ENCODE measurements at regions not wholly inside any gene's neighbourhood (a gene's known extent, or its start where the extent isn't known, plus 50 kb on each side); places are given as distances from the start of the nearest gene placed in this dataset.

DNA sequence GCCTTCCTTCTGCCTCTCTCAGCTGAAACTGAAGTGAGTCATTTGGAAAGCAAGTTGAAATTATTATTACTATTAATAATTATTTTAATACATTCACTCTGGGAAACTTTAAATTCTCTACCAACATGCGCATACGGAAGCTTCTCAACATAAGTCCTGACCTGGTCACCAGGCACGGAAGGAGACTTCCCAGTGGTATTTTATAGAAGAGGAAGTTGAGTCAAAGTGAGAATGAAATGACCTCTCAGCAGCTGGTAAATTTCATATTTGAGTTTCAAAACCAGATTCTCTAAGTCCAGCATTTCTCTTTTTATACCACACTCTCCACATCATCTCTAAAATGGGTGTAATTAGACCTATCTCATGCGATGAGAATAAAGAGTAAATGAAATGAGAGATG lies 747.4 kb downstream of the VRK1 start:
- ATAC-seq (no peak), DNase-seq (ENCODE audit: low spot score) (no peak)
- Mint-ChIP-seq H3K27me3 (ENCODE audit: low read depth) (no peaks in the 10 kb centered on the region), H3K27ac (no peak overlapping the region), H3K9me3 (peaks cover 5% of the 10 kb centered on the region), H3K4me3 (no peak overlapping the region), H3K4me1 (no peaks in the 10 kb centered on the region), H3K36me3 (no peaks in the 10 kb centered on the region)
- CTCF ChIA-PET, result interaction anchor here (0.7 kb wide), 2 partner anchors 165 to 538 kb away, joined by 3 to 4 read pairs; no protein-coding TSS in a partner anchor
- POLR2A ChIA-PET, result interaction anchor here (0.7 kb wide), 1 partner anchor 48 kb away, joined by 4 read pairs; no protein-coding TSS in a partner anchor
- no peak for TF ChIP-seq GABPB1 (CRISPR knock-in tag; IDR thresholded peaks at IDR 0.05)
- TF ChIP-seq FOXK1 (CRISPR knock-in tag; IDR thresholded peaks at IDR 0.05), result no peak
- TF ChIP-seq PRRX2 (CRISPR knock-in tag; IDR thresholded peaks at IDR 0.05), result no peak
- no peak for TF ChIP-seq NFATC4 (CRISPR knock-in tag; IDR thresholded peaks at IDR 0.05)
- TF ChIP-seq, protein P1, sequence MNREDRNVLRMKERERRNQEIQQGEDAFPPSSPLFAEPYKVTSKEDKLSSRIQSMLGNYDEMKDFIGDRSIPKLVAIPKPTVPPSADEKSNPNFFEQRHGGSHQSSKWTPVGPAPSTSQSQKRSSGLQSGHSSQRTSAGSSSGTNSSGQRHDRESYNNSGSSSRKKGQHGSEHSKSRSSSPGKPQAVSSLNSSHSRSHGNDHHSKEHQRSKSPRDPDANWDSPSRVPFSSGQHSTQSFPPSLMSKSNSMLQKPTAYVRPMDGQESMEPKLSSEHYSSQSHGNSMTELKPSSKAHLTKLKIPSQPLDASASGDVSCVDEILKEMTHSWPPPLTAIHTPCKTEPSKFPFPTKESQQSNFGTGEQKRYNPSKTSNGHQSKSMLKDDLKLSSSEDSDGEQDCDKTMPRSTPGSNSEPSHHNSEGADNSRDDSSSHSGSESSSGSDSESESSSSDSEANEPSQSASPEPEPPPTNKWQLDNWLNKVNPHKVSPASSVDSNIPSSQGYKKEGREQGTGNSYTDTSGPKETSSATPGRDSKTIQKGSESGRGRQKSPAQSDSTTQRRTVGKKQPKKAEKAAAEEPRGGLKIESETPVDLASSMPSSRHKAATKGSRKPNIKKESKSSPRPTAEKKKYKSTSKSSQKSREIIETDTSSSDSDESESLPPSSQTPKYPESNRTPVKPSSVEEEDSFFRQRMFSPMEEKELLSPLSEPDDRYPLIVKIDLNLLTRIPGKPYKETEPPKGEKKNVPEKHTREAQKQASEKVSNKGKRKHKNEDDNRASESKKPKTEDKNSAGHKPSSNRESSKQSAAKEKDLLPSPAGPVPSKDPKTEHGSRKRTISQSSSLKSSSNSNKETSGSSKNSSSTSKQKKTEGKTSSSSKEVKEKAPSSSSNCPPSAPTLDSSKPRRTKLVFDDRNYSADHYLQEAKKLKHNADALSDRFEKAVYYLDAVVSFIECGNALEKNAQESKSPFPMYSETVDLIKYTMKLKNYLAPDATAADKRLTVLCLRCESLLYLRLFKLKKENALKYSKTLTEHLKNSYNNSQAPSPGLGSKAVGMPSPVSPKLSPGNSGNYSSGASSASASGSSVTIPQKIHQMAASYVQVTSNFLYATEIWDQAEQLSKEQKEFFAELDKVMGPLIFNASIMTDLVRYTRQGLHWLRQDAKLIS (CRISPR knock-in tag; IDR thresholded peaks at IDR 0.05; ENCODE audit: borderline replicate concordance), result no peak
- TF ChIP-seq EMX1 (CRISPR knock-in tag; IDR thresholded peaks at IDR 0.05), result no peak
- TF ChIP-seq ZBTB21 (CRISPR knock-in tag; IDR thresholded peaks at IDR 0.05; ENCODE audit: borderline replicate concordance), result no peak
- no peak for TF ChIP-seq SOX15 (CRISPR knock-in tag; IDR thresholded peaks at IDR 0.05)
- TF ChIP-seq ELF4 (CRISPR knock-in tag; IDR thresholded peaks at IDR 0.05; ENCODE audit: low read depth), result no peak
- TF ChIP-seq, protein P2, sequence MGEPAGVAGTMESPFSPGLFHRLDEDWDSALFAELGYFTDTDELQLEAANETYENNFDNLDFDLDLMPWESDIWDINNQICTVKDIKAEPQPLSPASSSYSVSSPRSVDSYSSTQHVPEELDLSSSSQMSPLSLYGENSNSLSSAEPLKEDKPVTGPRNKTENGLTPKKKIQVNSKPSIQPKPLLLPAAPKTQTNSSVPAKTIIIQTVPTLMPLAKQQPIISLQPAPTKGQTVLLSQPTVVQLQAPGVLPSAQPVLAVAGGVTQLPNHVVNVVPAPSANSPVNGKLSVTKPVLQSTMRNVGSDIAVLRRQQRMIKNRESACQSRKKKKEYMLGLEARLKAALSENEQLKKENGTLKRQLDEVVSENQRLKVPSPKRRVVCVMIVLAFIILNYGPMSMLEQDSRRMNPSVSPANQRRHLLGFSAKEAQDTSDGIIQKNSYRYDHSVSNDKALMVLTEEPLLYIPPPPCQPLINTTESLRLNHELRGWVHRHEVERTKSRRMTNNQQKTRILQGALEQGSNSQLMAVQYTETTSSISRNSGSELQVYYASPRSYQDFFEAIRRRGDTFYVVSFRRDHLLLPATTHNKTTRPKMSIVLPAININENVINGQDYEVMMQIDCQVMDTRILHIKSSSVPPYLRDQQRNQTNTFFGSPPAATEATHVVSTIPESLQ (CRISPR knock-in tag; IDR thresholded peaks at IDR 0.05), result no peak

DNA sequence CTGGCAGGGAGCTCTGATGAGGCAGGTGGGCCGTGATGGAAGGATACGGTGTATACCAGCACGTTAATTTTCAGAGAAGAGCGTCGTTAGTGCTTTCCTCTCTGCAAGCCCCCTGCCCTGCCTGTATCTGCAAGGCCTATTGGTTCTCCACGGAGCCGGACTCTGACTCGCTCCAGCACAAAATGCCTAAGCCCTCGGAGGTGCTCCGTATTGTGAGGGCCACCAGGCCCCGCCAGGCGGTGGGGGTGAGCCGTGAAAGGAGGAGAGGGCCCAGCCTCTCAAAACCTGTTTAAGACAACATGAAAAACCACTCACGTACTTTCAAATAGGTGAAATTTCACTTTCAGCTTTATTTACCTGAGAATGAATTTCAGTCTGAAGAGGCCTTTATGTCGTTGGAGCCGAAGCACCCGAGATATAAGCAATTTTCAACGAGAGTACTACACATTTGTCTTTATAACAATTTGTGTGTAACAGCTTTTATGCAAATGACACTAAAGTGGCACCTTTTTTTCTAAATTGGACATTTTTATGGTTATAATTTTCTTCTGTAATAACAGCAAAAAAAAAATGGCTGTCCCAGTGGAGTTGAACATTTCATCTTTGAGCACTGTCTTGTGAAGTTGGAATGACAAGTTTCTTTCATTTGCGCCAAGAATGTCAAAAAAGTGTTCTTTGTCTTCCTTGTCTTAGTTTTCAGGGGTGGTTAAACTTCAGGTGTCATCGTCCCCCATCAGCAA lies 749.5 kb downstream of the VRK1 start:
- Mint-ChIP-seq H3K36me3 (no peaks in the 10 kb centered on the region), H3K27me3 (ENCODE audit: low read depth) (no peaks in the 10 kb centered on the region), H3K27ac (no peak overlapping the region), H3K4me1 (peaks cover 12% of the 10 kb centered on the region), H3K4me3 (no peak overlapping the region), H3K9me3 (peaks cover 5% of the 10 kb centered on the region)
- ChIA-PET CTCF (no interaction called here), POLR2A (no interaction called here)
- DNase-seq (ENCODE audit: low spot score) (no peak), ATAC-seq (no peak)
- TF ChIP-seq HMGA2 (CRISPR knock-in tag; IDR thresholded peaks at IDR 0.05) (no peak), TP53 (CRISPR knock-in tag; IDR thresholded peaks at IDR 0.05) (no peak), ZNF232 (CRISPR knock-in tag; IDR thresholded peaks at IDR 0.05) (no peak), PRRX2 (CRISPR knock-in tag; IDR thresholded peaks at IDR 0.05) (no peak), NFE2L1 (CRISPR knock-in tag; IDR thresholded peaks at IDR 0.05) (no peak), NR2C2 (CRISPR knock-in tag; IDR thresholded peaks at IDR 0.05) (no peak)
- TF ChIP-seq, protein P3, sequence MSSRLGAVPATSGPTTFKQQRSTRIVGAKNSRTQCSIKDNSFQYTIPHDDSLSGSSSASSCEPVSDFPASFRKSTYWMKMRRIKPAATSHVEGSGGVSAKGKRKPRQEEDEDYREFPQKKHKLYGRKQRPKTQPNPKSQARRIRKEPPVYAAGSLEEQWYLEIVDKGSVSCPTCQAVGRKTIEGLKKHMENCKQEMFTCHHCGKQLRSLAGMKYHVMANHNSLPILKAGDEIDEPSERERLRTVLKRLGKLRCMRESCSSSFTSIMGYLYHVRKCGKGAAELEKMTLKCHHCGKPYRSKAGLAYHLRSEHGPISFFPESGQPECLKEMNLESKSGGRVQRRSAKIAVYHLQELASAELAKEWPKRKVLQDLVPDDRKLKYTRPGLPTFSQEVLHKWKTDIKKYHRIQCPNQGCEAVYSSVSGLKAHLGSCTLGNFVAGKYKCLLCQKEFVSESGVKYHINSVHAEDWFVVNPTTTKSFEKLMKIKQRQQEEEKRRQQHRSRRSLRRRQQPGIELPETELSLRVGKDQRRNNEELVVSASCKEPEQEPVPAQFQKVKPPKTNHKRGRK (CRISPR knock-in tag; IDR thresholded peaks at IDR 0.05; ENCODE audit: borderline replicate concordance), result no peak
- TF ChIP-seq, protein P4, sequence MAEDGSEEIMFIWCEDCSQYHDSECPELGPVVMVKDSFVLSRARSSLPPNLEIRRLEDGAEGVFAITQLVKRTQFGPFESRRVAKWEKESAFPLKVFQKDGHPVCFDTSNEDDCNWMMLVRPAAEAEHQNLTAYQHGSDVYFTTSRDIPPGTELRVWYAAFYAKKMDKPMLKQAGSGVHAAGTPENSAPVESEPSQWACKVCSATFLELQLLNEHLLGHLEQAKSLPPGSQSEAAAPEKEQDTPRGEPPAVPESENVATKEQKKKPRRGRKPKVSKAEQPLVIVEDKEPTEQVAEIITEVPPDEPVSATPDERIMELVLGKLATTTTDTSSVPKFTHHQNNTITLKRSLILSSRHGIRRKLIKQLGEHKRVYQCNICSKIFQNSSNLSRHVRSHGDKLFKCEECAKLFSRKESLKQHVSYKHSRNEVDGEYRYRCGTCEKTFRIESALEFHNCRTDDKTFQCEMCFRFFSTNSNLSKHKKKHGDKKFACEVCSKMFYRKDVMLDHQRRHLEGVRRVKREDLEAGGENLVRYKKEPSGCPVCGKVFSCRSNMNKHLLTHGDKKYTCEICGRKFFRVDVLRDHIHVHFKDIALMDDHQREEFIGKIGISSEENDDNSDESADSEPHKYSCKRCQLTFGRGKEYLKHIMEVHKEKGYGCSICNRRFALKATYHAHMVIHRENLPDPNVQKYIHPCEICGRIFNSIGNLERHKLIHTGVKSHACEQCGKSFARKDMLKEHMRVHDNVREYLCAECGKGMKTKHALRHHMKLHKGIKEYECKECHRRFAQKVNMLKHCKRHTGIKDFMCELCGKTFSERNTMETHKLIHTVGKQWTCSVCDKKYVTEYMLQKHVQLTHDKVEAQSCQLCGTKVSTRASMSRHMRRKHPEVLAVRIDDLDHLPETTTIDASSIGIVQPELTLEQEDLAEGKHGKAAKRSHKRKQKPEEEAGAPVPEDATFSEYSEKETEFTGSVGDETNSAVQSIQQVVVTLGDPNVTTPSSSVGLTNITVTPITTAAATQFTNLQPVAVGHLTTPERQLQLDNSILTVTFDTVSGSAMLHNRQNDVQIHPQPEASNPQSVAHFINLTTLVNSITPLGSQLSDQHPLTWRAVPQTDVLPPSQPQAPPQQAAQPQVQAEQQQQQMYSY (CRISPR knock-in tag; IDR thresholded peaks at IDR 0.05), result no peak

Measured in WTC11 (cell line).